ENCODE measurements at regions not wholly inside any gene's neighbourhood (a gene's known extent, or its start where the extent isn't known, plus 50 kb on each side); places are given as distances from the start of the nearest gene placed in this dataset.

- Histone ChIP-seq H3K4me3 (ENCODE audit: low read length, poor library complexity, severe bottlenecking) (no peak overlapping the region), H3K9me2 (replicated peaks; ENCODE audit: low read depth, low read length) (no peaks in the 10 kb centered on the region), H3K79me2 (ENCODE audit: insufficient read depth, low read length) (no peaks in the 10 kb centered on the region), H3F3A (ENCODE audit: low read depth) (no peaks in the 10 kb centered on the region), H3K27me3 (ENCODE audit: insufficient read depth, low read length, poor library complexity, severe bottlenecking) (no peaks in the 10 kb centered on the region), H3K4me2 (ENCODE audit: low read depth, low read length, poor library complexity, severe bottlenecking) (no peak overlapping the region), H3K9ac (ENCODE audit: low read depth, low read length, poor library complexity, severe bottlenecking) (no peak overlapping the region), H2AFZ (ENCODE audit: low read length) (no peak overlapping the region), H3K36me3 (ENCODE audit: insufficient read depth, low read length) (no peaks in the 10 kb centered on the region), H4K20me1 (ENCODE audit: insufficient read depth, low read length, poor library complexity, severe bottlenecking) (no peaks in the 10 kb centered on the region), H3K4me1 (ENCODE audit: insufficient read depth, low read length, poor library complexity, severe bottlenecking) (no peaks in the 10 kb centered on the region), H3K9me3 (ENCODE audit: insufficient read depth, low read depth, low read length) (peaks cover 4% of the 10 kb centered on the region; the same call in 1 of the 2 replicates)
- TF ChIP-seq EZH2phosphoT487 (IDR thresholded peaks at IDR 0.05; ENCODE audit: borderline replicate concordance) = no peak
- no peak for TF ChIP-seq CTCF (conservative IDR thresholded peaks at IDR 0.05; ENCODE audit: low read length)
Measured at GRCh38 chr7:67470256-67470751, 473.7 kb downstream of the TYW1 start.

- no peak for TF ChIP-seq CTCF (conservative IDR thresholded peaks at IDR 0.05; ENCODE audit: low read length)
- TF ChIP-seq EZH2phosphoT487 (IDR thresholded peaks at IDR 0.05; ENCODE audit: borderline replicate concordance) = no peak
- H3F3A ChIP-seq (ENCODE audit: low read depth) = no peaks in the 10 kb centered on the region
- H4K20me1 ChIP-seq (ENCODE audit: insufficient read depth, low read length, poor library complexity, severe bottlenecking) = no peaks in the 10 kb centered on the region
- no peaks in the 10 kb centered on the region for H3K79me2 ChIP-seq (ENCODE audit: insufficient read depth, low read length)
- no peaks in the 10 kb centered on the region for H3K27me3 ChIP-seq (ENCODE audit: insufficient read depth, low read length, poor library complexity, severe bottlenecking)
- no peak overlapping the region for H3K4me2 ChIP-seq (ENCODE audit: low read depth, low read length, poor library complexity, severe bottlenecking)
- H3K4me1 ChIP-seq (ENCODE audit: insufficient read depth, low read length, poor library complexity, severe bottlenecking) = no peaks in the 10 kb centered on the region
- H3K36me3 ChIP-seq (ENCODE audit: insufficient read depth, low read length) = no peaks in the 10 kb centered on the region
- no peak overlapping the region for H3K4me3 ChIP-seq (ENCODE audit: low read length, poor library complexity, severe bottlenecking)
- H2AFZ ChIP-seq (ENCODE audit: low read length) = no peak overlapping the region
- no peak overlapping the region for H3K9ac ChIP-seq (ENCODE audit: low read depth, low read length, poor library complexity, severe bottlenecking)
- H3K9me2 ChIP-seq (replicated peaks; ENCODE audit: low read depth, low read length) = no peaks in the 10 kb centered on the region
- no peaks in the 10 kb centered on the region; the same call in 1 of the 2 replicates for H3K9me3 ChIP-seq (ENCODE audit: insufficient read depth, low read depth, low read length)
Measured at GRCh38 chr7:67475293-67475692, 478.7 kb downstream of the TYW1 start.

- H3F3A ChIP-seq (ENCODE audit: low read depth) = no peaks in the 10 kb centered on the region
- H3K79me2 ChIP-seq (ENCODE audit: insufficient read depth, low read length) = no peaks in the 10 kb centered on the region
- no peaks in the 10 kb centered on the region for H3K36me3 ChIP-seq (ENCODE audit: insufficient read depth, low read length)
- H3K4me1 ChIP-seq (ENCODE audit: insufficient read depth, low read length, poor library complexity, severe bottlenecking) = no peaks in the 10 kb centered on the region
- no peaks in the 10 kb centered on the region for H3K9me3 ChIP-seq (ENCODE audit: insufficient read depth, low read depth, low read length)
- no peaks in the 10 kb centered on the region for H4K20me1 ChIP-seq (ENCODE audit: insufficient read depth, low read length, poor library complexity, severe bottlenecking)
- no peak overlapping the region for H3K4me3 ChIP-seq (ENCODE audit: low read length, poor library complexity, severe bottlenecking)
- TF ChIP-seq CTCF (conservative IDR thresholded peaks at IDR 0.05; ENCODE audit: low read length) (no peak), EZH2phosphoT487 (IDR thresholded peaks at IDR 0.05; ENCODE audit: borderline replicate concordance) (no peak)
- no peaks in the 10 kb centered on the region for H3K9me2 ChIP-seq (replicated peaks; ENCODE audit: low read depth, low read length)
- no peaks in the 10 kb centered on the region for H3K27me3 ChIP-seq (ENCODE audit: insufficient read depth, low read length, poor library complexity, severe bottlenecking)
- no peak overlapping the region for H3K9ac ChIP-seq (ENCODE audit: low read depth, low read length, poor library complexity, severe bottlenecking)
- no peak overlapping the region for H3K4me2 ChIP-seq (ENCODE audit: low read depth, low read length, poor library complexity, severe bottlenecking)
- no peak overlapping the region for H2AFZ ChIP-seq (ENCODE audit: low read length)
Measured at GRCh38 chr7:67478066-67478465, 481.4 kb downstream of the TYW1 start.
